ENCODE measurements at regions not wholly inside any gene's neighbourhood (a gene's known extent, or its start where the extent isn't known, plus 50 kb on each side); places are given as distances from the start of the nearest gene placed in this dataset.

- Histone ChIP-seq H4K20me1 (replicated peaks; ENCODE audit: insufficient read depth) (no peaks in the 10 kb centered on the region), H3K36me3 (ENCODE audit: insufficient read depth) (no peaks in the 10 kb centered on the region), H3K4me1 (ENCODE audit: insufficient read depth) (peaks cover 24% of the 10 kb centered on the region), H3K79me2 (replicated peaks; ENCODE audit: insufficient read depth) (no peaks in the 10 kb centered on the region), H3K4me3 (no peak overlapping the region), H2AFZ (no peak overlapping the region), H3K9me2 (ENCODE audit: insufficient read depth) (no peaks in the 10 kb centered on the region), H3K27ac (ENCODE audit: low read depth) (no peak overlapping the region), H3K27me3 (ENCODE audit: insufficient read depth) (no peaks in the 10 kb centered on the region), H3F3A (replicated peaks; ENCODE audit: low read depth) (no peaks in the 10 kb centered on the region), H3K4me2 (no peak overlapping the region)
- Mint-ChIP-seq H3K4me3 (no peak overlapping the region), H3K9me3 (peaks cover 3% of the 10 kb centered on the region; the same call in 2 of the 3 replicates), H3K27me3 (ENCODE audit: insufficient read depth, low read depth, poor library complexity) (peaks cover 2% of the 10 kb centered on the region), H3K36me3 (ENCODE audit: low read depth) (peaks cover 7% of the 10 kb centered on the region), H3K27ac (no peak overlapping the region), H3K4me1 (peaks cover 23% of the 10 kb centered on the region)
- DNase-seq (ENCODE audit: low spot score), result no peak
- no peak for ATAC-seq
- TF ChIP-seq EZH2 (IDR thresholded peaks at IDR 0.05; ENCODE audit: low read depth, unreplicated experiment) (no peak), EZH2phosphoT487 (IDR thresholded peaks at IDR 0.05; ENCODE audit: unreplicated experiment) (no peak), REST (IDR thresholded peaks at IDR 0.05; ENCODE audit: unreplicated experiment) (no peak), ETS1 (IDR thresholded peaks at IDR 0.05) (no peak), CREB1 (CRISPR knock-in tag; IDR thresholded peaks at IDR 0.05; ENCODE audit: low read depth) (no peak), POLR2AphosphoS5 (IDR thresholded peaks at IDR 0.05; ENCODE audit: low read depth) (no peak), CTCF (conservative IDR thresholded peaks at IDR 0.05; ENCODE audit: low read depth in 2 of 2) (no peak), STAT1 (IDR thresholded peaks at IDR 0.05; ENCODE audit: unreplicated experiment) (no peak), ZNF462 (CRISPR knock-in tag; IDR thresholded peaks at IDR 0.05) (no peak), JUNB (IDR thresholded peaks at IDR 0.05; ENCODE audit: unreplicated experiment) (no peak), ZNF114 (CRISPR knock-in tag; IDR thresholded peaks at IDR 0.05) (no peak), NANOG (IDR thresholded peaks at IDR 0.05; ENCODE audit: borderline replicate concordance) (no peak), ZNF331 (CRISPR knock-in tag; IDR thresholded peaks at IDR 0.05; ENCODE audit: low read depth) (no peak)
Measured at GRCh38 chr5:116695681-116696080, 121.1 kb upstream of the SEMA6A start.

Measured in GM23338 (cell line).